ENCODE measurements at regions not wholly inside any gene's neighbourhood (a gene's known extent, or its start where the extent isn't known, plus 50 kb on each side); places are given as distances from the start of the nearest gene placed in this dataset.

DNA sequence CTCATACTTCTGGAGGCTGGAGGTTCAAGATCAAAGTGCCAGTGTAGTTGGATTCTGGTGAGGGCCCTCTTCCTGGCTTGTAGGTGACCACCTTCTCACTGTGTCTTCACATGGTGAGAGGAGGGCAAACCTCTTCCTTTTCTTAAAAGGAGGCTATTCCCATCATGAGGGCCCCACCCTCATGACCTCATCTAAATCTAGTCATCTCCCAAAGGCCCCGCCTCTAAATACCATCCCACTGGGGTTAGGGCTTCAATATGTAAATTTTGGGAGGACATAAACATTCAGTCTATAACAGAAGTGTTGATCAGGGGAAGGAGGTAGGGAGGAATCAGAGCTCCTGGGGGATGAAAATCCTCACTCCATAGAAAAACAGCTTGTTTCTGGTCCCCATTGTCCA, 60.8 kb upstream of the DIPK2B start:
- H3K27ac ChIP-seq (ENCODE audit: poor library complexity, severe bottlenecking): no peak overlapping the region
- H3K27me3 ChIP-seq (ENCODE audit: insufficient read depth, poor library complexity, severe bottlenecking): no peaks in the 10 kb centered on the region
- DNase-seq (ENCODE audit: low spot score) (no peak), ATAC-seq (ENCODE audit: low read depth) (no peak)
- H3K9me3 ChIP-seq (ENCODE audit: severe bottlenecking): no peaks in the 10 kb centered on the region
- H3K4me1 ChIP-seq (ENCODE audit: insufficient read depth, poor library complexity, severe bottlenecking): no peaks in the 10 kb centered on the region
- TF ChIP-seq, protein P1, sequence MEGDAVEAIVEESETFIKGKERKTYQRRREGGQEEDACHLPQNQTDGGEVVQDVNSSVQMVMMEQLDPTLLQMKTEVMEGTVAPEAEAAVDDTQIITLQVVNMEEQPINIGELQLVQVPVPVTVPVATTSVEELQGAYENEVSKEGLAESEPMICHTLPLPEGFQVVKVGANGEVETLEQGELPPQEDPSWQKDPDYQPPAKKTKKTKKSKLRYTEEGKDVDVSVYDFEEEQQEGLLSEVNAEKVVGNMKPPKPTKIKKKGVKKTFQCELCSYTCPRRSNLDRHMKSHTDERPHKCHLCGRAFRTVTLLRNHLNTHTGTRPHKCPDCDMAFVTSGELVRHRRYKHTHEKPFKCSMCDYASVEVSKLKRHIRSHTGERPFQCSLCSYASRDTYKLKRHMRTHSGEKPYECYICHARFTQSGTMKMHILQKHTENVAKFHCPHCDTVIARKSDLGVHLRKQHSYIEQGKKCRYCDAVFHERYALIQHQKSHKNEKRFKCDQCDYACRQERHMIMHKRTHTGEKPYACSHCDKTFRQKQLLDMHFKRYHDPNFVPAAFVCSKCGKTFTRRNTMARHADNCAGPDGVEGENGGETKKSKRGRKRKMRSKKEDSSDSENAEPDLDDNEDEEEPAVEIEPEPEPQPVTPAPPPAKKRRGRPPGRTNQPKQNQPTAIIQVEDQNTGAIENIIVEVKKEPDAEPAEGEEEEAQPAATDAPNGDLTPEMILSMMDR (IDR thresholded peaks at IDR 0.05; ENCODE audit: poor library complexity, severe bottlenecking): no peak
- no peaks in the 10 kb centered on the region for H3K36me3 ChIP-seq (ENCODE audit: low read depth)
- no peak overlapping the region for H3K4me3 ChIP-seq (ENCODE audit: severe bottlenecking)

DNA sequence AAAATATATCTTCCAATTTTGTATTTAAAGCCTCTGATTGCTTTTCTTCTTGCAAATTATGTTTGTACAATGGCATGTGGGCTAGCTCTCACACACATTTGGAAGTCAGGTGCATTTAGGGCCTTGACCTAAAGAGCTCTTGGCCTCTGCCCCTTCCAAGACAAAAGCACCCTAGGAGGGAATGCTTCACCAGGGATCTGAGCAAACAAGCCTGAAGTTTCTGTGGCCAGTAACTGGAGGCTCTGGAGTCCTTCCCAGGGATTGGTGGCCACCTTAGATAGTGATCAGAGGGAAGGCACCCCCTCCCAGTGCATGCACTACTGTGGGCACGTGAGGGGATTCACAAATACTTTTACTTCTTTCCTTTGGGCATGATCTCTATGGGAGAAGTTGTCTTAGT, 60.3 kb upstream of the DIPK2B start:
- H3K4me3 ChIP-seq (ENCODE audit: severe bottlenecking): no peak overlapping the region
- no peaks in the 10 kb centered on the region for H3K36me3 ChIP-seq (ENCODE audit: low read depth)
- DNase-seq (ENCODE audit: low spot score) (no peak), ATAC-seq (ENCODE audit: low read depth) (no peak)
- TF ChIP-seq, protein P1 (IDR thresholded peaks at IDR 0.05; ENCODE audit: poor library complexity, severe bottlenecking): no peak
- no peaks in the 10 kb centered on the region for H3K9me3 ChIP-seq (ENCODE audit: severe bottlenecking)
- H3K4me1 ChIP-seq (ENCODE audit: insufficient read depth, poor library complexity, severe bottlenecking): no peaks in the 10 kb centered on the region
- H3K27me3 ChIP-seq (ENCODE audit: insufficient read depth, poor library complexity, severe bottlenecking): no peaks in the 10 kb centered on the region
- no peak overlapping the region for H3K27ac ChIP-seq (ENCODE audit: poor library complexity, severe bottlenecking)

DNA sequence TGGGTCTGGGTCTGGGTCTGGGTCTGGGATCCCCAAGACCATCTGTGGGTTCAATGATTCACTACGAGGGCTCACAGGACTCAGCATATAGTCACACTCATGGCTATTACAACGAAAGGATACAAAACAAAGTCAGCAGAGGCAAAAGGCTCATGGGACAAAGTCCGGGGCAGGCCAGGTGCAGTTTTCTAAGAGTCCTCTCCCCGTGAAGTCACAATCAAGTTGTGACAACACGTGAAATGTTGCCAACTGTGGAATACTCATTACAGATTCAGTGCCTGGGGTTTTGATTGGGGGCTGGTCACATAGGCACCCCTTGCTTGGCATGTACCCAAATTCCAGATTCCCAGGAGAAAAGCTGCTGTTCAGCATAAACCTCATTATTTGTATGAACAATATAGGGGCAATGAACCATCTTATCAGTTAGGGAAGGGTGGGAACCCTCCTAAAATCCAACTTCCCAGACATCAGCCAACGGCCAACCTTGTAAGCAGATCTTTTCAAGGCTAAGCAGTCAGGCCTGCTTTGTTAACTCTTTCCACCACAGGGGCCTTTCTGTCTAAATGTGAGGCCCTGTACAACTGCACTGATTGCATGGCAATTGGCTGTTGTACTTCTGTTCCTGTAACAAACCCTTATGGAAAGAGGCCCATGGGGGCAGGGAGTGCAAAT, 58.2 kb upstream of the DIPK2B start:
- no peak for ATAC-seq (ENCODE audit: low read depth)
- no peak overlapping the region for H3K4me3 ChIP-seq (ENCODE audit: severe bottlenecking)
- H3K36me3 ChIP-seq (ENCODE audit: low read depth): no peaks in the 10 kb centered on the region
- H3K9me3 ChIP-seq (ENCODE audit: severe bottlenecking): no peaks in the 10 kb centered on the region
- no peaks in the 10 kb centered on the region for H3K4me1 ChIP-seq (ENCODE audit: insufficient read depth, poor library complexity, severe bottlenecking)
- TF ChIP-seq, protein P1 (IDR thresholded peaks at IDR 0.05; ENCODE audit: poor library complexity, severe bottlenecking): no peak
- H3K27ac ChIP-seq (ENCODE audit: poor library complexity, severe bottlenecking): no peak overlapping the region
- DNase-seq (ENCODE audit: low spot score): no peak
- H3K27me3 ChIP-seq (ENCODE audit: insufficient read depth, poor library complexity, severe bottlenecking): no peaks in the 10 kb centered on the region

Data from RWPE2 (cell line).